PC-3 (cell line): ENCODE measurements at regions not wholly inside any gene's neighbourhood (a gene's known extent, or its start where the extent isn't known, plus 50 kb on each side); places are given as distances from the start of the nearest gene placed in this dataset.

Experiments used
- CTCF ChIP-seq: fragments of 300-600 bp; sonication (generic); conservative IDR thresholded peaks from 2 replicates; pipeline ENCODE4 v1.5.1; 2017; ENCODE audit warnings: antibody characterized with exemption, low read depth, mild to moderate bottlenecking, low read length
- EZH2 ChIP-seq: fragments of 300-600 bp; sonication (generic); IDR thresholded peaks from one replicate; pipeline ENCODE4 v1.6.1; 2017; ENCODE audit warnings: antibody characterized with exemption, mild to moderate bottlenecking, low read length; ENCODE audit not compliant: unreplicated experiment
- EZH2phosphoT487 ChIP-seq: fragments of 300-600 bp; sonication (generic); IDR thresholded peaks from 2 replicates; pipeline ENCODE4 v1.6.1; 2018; ENCODE audit warnings: mild to moderate bottlenecking, antibody characterized with exemption, low read length, borderline replicate concordance

GRCh38 chr12:34335819-34336262 lies 313.5 kb downstream of the ALG10 start:
- no peak for TF ChIP-seq EZH2
- no peak for TF ChIP-seq CTCF
- TF ChIP-seq EZH2phosphoT487, result no peak
